ENCODE measurements at regions not wholly inside any gene's neighbourhood (a gene's known extent, or its start where the extent isn't known, plus 50 kb on each side); places are given as distances from the start of the nearest gene placed in this dataset.

DNA sequence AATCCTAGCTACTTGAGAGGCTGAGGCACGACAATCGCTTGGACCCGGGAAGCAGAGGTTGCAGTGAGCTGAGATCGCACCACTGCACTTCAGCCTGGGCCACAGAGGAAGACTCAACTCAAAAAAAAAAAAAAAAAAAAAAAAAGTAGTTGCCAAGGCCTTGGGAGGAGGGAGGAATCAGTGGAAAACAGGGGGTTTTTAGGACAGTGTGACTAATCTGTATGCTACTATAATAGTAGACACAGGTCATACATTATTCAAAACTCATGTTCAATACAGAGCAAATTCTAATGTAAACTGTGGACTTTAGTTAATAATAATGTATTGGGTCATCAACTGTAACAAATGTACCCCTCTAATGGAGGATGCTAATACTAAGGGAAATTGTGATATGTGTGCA lies 51.7 kb upstream of the CTPS1 start:
- TF ChIP-seq CEBPB (IDR thresholded peaks at IDR 0.05) (no peak), TCF12 (IDR thresholded peaks at IDR 0.05; ENCODE audit: low read depth) (no peak), EGR1 (IDR thresholded peaks at IDR 0.05) (no peak), EP300 (IDR thresholded peaks at IDR 0.05; ENCODE audit: borderline replicate concordance) (no peak), TAF1 (IDR thresholded peaks at IDR 0.05; ENCODE audit: low read depth) (no peak), CREB1 (IDR thresholded peaks at IDR 0.05; ENCODE audit: low read depth) (no peak)
- TF ChIP-seq, protein P1, sequence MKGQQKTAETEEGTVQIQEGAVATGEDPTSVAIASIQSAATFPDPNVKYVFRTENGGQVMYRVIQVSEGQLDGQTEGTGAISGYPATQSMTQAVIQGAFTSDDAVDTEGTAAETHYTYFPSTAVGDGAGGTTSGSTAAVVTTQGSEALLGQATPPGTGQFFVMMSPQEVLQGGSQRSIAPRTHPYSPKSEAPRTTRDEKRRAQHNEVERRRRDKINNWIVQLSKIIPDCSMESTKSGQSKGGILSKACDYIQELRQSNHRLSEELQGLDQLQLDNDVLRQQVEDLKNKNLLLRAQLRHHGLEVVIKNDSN (IDR thresholded peaks at IDR 0.05): no peak
- TF ChIP-seq, protein P2, sequence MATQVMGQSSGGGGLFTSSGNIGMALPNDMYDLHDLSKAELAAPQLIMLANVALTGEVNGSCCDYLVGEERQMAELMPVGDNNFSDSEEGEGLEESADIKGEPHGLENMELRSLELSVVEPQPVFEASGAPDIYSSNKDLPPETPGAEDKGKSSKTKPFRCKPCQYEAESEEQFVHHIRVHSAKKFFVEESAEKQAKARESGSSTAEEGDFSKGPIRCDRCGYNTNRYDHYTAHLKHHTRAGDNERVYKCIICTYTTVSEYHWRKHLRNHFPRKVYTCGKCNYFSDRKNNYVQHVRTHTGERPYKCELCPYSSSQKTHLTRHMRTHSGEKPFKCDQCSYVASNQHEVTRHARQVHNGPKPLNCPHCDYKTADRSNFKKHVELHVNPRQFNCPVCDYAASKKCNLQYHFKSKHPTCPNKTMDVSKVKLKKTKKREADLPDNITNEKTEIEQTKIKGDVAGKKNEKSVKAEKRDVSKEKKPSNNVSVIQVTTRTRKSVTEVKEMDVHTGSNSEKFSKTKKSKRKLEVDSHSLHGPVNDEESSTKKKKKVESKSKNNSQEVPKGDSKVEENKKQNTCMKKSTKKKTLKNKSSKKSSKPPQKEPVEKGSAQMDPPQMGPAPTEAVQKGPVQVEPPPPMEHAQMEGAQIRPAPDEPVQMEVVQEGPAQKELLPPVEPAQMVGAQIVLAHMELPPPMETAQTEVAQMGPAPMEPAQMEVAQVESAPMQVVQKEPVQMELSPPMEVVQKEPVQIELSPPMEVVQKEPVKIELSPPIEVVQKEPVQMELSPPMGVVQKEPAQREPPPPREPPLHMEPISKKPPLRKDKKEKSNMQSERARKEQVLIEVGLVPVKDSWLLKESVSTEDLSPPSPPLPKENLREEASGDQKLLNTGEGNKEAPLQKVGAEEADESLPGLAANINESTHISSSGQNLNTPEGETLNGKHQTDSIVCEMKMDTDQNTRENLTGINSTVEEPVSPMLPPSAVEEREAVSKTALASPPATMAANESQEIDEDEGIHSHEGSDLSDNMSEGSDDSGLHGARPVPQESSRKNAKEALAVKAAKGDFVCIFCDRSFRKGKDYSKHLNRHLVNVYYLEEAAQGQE (IDR thresholded peaks at IDR 0.05; ENCODE audit: low read depth): no peak

DNA sequence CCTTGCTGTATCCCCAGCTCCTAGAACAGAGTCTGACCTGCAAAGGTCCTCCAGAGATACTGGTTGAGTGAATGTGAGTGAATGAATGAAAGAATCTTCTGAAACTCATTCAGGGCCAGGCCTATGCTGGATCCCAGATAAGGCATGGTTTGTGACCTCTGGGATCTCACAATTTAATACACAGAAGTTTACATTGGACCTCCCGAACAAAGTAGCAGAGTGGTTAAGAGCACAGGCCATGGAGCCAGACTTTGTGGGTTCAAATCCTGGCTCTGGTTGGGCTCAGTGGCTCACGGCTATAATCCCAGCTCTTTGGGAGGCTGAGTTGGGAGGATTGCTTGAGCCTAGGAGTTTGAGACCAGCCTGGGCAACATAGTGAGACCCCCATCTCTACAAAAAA lies 50.8 kb upstream of the CTPS1 start:
- TF ChIP-seq TEAD4 (IDR thresholded peaks at IDR 0.05): no peak
- TF ChIP-seq, protein P3, sequence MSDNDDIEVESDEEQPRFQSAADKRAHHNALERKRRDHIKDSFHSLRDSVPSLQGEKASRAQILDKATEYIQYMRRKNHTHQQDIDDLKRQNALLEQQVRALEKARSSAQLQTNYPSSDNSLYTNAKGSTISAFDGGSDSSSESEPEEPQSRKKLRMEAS (IDR thresholded peaks at IDR 0.05): no peak
- no peak for TF ChIP-seq TAF1 (IDR thresholded peaks at IDR 0.05; ENCODE audit: low read depth)
- TF ChIP-seq EGR1 (IDR thresholded peaks at IDR 0.05): no peak
- TF ChIP-seq CEBPB (IDR thresholded peaks at IDR 0.05): no peak
- no peak for TF ChIP-seq FOXM1 (IDR thresholded peaks at IDR 0.05; ENCODE audit: borderline replicate concordance, low read depth)
- TF ChIP-seq, protein P2 (IDR thresholded peaks at IDR 0.05; ENCODE audit: low read depth): no peak
- no peak for TF ChIP-seq CREB1 (IDR thresholded peaks at IDR 0.05; ENCODE audit: low read depth)
- TF ChIP-seq, protein P1 (IDR thresholded peaks at IDR 0.05): no peak
- TF ChIP-seq YY1 (IDR thresholded peaks at IDR 0.05; ENCODE audit: low read depth): no peak
- TF ChIP-seq TCF12 (IDR thresholded peaks at IDR 0.05; ENCODE audit: low read depth): no peak
- no peak for TF ChIP-seq EP300 (IDR thresholded peaks at IDR 0.05; ENCODE audit: borderline replicate concordance)
- TF ChIP-seq RAD21 (IDR thresholded peaks at IDR 0.05; ENCODE audit: low read depth): no peak
- TF ChIP-seq NFIC (IDR thresholded peaks at IDR 0.05): no peak
- TF ChIP-seq ZBTB7A (IDR thresholded peaks at IDR 0.05; ENCODE audit: low read depth): no peak

DNA sequence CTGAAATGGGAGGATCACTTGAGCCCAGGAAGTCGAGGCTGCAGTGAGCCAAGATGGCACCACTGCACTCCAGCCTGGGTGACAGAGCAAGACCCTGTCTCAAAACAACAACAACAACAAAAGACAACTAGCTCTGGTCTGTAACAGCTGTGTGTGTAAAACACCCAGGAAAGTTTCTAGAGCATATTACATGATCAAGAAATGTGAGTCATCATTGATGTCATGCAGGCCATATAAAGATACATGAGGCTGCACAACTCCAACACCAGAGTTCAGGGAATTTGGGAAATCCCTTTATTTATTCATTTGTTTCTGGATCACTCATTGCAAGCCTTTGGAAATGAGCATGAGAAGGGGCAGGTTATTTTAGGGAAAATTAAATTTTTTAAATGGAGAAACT lies 50.3 kb upstream of the CTPS1 start:
- TF ChIP-seq EP300 (IDR thresholded peaks at IDR 0.05; ENCODE audit: borderline replicate concordance) (no peak), TCF12 (IDR thresholded peaks at IDR 0.05; ENCODE audit: low read depth) (no peak), TEAD4 (IDR thresholded peaks at IDR 0.05) (no peak)

All from Ishikawa (cell line).